GM19455 (cell line): ENCODE measurements at regions not wholly inside any gene's neighbourhood (a gene's known extent, or its start where the extent isn't known, plus 50 kb on each side); places are given as distances from the start of the nearest gene placed in this dataset.

Experiments used
- ATAC-seq: cut with Tn5 transposase; IDR thresholded peaks from one replicate; pipeline ENCODE4 v1.9.1; 2021; ENCODE audit not compliant: unreplicated experiment

DNA sequence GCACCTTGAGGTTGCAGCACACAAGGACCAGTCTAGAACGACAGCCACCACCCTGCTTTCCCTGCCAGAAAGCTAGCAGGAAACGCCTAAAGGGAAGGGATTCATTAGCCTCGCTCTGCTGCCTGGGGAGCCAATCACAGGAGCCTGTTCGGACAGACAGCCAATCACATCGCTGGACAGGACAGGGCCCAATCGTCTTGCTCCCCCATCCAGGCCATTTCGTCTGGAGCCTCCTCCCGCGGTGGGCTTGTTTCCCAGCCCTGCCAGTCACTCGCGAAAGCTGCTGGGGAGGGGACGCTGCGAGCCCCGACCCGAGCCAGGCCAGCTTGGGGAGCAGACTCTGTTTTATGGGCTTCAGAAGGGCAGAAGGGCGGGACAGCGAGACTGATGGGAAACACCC lies 79.8 kb upstream of the NCAM1 start:
- no peak for ATAC-seq

DNA sequence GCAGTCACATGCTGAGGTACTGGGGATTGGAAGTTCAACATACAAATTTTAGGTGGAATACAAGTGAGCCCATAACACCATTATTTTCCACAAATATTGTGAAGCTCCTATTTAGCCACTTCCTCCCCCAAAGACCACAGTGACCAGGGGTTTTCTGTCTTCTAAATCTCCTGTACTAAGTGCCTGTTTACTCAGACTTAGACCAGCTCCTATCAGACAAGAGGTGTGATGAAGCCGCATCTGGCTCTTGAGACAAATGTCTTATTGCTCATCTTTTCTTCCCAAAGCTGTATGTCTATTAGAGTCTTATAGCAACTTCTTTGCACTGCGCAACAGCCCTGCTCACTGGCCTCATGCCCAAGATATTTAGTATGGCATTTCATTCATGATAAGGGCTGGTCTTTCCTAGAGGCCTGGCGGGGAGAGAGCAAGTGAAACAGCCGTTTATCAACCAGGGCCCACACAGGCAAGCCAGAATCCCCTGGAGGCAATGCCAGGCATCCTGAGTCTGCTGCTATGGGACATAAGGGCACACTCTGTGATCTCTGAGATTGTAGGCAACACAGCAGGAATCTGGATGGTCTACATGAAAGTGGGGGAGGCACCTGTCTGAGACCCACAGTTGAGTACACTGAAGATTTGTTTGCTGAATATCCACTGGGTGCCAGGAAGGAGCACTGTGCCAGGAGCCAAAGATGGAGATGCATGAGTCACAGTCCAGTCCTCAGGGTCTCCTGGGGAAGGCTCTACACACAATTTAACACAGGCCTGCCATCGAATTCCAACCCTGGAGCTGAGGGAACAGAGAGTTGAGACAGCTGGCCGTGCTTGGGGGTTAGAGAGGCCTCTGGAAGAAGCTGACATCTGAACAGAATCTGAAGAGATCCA lies 78.5 kb upstream of the NCAM1 start:
- ATAC-seq: no peak

DNA sequence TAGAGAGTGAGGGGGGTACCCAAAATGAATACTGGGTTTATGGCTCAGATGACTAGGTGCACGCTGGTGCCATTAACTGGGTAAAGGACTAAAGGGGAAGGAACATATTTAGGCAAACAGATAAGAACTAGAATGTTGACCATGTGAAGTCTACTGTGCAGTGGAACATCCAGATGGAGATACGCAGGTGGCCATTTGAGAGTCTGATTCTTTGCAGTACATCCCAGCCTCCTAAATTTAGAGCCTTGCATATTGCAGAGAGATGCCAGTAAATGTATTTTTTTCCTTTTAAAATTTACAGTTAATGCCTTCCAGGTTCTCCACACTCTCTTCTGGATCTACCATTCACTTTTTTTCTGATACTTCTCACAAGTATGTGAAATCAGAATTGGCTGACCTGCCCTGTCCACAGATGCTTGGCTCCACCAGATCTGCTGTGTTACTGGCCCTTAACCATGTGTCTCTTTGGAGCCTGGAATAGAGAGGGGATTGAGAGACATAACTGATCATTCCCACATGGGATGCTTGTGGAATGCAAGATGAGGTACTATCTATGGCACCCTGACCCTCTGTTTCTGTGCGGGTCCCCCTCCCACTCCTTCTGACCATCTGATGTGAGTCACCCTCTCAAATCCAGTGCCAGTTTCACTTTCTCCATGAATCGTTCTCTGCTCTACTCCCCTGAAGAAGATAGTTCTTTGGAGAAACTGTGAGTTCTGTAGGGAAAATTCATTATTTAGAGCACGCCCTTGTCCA lies 77.0 kb upstream of the NCAM1 start:
- ATAC-seq: no peak

DNA sequence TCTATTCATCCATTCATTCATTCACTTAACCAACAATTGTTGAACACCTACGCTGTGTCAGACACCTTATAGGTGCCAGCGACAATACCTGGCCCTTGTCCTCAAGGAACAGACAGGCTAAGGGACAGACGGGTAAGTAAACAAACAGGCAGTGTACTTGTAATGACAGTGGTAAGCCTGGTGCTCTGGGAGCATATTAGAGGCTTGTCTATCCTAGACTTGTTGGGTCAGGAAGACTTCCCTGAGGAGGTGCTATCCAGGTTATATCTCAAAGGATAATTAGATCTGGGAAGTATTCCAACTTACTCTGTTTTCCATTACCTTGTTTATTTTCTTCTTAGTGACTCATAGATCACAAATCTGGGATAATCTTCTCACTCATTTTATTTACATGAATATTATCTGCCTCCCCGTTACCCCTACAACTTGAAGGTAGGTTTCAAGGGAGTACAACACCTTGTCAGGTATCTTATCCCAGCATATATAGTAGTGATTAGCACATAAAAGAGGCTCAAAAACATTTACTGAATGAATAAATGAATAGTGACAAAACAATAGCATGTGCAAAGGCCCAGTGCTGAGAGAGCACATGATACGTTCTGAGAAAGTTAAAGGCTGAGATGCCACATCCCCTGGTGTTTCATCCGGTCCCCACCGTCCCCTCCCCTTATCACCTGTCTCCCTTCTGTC lies 75.3 kb upstream of the NCAM1 start:
- ATAC-seq: no peak

DNA sequence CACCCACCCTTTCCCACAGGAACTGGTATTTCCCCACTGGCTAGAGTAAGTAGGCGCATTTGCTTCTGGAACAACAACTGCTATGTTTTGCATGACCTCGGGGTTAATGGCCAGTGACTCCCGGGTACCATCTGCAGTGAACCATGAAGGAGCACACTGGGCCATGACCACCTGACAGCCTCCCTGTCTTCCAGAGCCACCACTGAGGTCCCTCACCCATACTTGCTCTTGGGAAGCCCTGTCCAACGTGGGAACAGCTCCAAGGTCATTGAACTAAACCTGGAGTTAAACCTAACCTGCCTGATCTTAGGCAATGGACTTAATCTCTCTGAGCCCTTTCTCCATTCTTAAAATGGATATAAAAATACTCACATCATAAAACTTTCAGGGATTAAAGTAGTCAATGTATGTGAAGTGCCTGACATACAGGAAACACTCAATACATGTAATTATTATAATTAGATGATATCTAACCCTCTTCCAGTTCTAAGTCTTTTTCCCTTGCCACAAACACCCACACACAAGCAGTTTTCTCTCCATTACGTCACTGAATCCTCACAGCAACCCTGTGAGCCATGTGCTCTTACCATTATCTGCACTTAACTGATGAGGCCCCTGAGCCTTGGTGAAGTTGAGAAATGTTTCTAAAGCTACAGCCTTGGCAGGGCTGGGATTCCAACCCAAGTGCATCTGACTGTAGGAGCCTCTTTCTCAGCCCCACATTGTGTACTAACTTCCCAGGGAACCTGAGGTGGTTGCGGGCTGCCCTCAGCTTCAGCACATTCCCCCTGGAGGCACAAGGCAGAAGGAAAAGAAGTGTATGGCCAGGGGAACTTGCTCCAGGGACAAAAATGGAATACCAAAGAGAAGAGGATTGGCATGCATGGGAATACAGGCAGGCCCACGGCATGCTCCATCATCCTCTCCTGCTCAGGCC lies 74.5 kb upstream of the NCAM1 start:
- ATAC-seq: no peak

DNA sequence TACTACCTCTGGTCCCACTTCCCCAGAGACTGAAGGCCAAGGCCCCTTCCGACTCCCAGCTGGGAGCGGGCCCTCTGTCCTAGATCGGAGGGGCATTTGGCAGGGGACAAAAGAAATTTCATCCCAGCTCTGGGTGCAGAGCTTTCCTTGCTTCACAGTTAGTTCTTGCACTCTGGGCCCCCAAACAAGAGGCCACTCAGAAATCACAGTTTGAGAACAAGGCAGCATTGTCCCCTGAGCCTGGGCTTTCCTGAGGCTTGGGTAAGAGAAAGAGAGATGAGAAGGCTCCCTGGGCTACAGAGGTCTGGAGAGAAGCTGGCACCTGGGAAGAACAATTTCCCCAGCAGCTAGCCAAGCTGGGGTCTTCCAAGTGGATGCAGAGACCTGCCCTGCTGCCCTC lies 71.8 kb upstream of the NCAM1 start:
- no peak for ATAC-seq

DNA sequence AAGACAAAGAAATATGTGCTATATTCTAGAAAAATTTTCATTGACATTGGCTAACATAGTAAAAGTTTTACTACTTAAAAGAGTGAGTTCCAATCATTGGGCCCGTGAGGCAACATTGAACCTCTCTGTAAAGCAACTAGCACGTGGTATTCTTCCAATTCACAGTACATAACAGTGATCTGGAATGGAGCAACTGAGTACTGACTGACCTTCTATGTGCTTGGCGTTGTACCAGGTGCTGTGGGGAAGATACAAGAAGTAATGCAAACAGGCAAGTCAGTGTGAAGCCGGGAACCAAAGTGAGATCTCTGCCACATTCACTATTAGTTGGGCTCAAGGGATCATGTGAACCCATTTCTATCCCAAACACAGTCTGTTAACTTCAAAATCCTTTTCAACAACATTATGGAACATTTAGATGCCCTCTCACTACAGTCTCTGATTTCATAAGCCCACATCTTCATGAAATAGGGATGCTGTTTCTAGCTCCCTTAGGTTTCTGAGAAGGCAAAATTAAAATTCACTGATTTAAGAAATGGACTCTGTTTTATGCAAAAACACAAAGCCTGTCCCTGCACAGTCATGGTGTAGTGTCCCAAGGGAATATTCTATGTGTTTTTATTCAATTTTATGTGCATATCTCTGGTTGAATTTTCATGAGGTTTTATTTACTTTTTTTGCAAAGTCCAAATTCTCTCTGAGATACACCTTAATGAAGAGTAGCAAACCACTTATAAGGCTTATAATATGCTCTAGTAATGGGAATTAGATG lies 61.8 kb upstream of the NCAM1 start:
- no peak for ATAC-seq

DNA sequence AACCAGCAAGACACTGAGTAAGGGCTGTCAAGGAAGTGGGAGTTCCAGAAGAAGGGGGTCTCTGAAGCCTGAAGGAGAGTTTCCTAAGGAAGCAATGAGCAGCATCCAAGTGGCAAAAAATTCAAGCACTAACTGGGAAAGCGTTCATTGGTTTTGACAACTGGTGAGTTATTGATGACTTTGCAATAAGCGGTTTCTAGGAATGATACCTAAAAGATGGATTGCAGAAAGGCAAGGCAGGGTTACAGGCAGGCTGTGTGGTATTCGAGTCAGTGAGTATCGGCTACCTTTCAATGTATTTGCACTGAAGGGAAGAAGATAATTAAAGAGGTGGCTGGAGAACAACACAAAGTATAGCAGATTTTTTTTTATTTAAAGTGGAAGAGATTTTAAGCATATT lies 59.3 kb upstream of the NCAM1 start:
- ATAC-seq: no peak

DNA sequence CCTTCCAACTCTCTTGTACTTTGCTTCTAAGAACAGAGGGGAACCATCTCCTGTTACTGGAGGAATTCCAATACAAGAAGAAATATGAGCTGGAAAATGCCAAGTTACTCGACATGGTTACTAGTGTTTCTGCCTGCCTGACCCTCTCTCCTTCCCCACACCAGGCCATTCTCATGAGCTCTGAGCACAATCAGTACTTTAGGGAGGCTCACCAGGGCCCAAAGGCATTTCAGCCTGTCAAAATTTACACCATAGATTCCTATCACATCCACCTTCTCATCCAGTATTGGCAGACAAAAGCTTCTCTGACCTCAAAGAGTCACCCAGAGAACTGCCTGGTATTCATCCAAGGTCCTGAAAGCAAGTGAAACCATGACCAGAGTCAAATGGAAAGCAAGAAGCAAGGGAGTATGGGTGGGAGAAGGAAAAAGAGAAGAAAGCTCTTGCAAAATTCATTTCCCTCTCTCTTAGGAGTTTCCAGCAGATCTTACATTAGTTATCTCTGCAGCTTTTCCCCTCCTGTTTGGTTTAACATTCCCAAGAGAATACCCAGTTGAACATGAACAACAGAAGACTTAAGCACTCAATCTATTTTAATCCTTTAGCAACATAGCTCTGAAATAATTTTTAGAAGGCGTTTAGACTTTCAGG lies 58.7 kb upstream of the NCAM1 start:
- no peak for ATAC-seq

DNA sequence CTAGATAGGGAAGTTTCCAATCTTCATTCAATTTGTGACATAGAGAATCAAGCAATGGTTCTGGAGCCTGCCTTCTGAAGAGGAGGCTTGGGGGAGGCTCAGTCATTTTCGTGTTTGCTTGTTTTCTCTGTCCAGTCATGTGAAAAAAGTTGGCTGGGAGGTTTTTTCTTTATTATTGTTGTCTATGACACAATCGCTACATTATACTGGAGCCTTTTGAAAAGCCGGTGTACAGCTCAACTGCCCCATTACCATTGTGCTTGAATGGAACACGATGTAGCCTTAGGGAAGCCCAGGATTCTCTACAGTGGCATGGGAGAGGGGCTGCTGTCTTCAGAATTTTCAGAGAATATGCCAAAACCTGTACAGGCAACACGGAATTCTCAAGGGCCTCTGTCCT lies 57.9 kb upstream of the NCAM1 start:
- no peak for ATAC-seq

DNA sequence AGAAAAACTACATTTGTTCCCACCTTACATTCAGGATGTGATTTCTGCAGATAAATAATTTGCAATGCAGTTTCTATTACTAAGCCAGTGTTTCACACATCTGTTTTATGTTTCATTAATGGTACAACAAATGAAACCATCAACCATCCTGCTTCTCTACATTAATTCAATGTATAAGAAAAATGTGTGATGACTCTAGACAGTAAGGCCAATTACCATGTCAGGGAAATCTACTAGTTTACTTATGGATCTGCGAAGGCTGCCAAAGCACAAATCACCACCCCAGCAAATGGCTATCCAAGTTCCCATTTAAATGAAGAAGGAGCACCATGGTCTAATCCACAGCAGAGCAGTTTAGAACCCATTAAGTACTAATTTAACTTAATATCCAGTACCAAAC lies 50.1 kb upstream of the NCAM1 start:
- ATAC-seq: no peak
